WERI-Rb-1 (cell line): ENCODE measurements at regions not wholly inside any gene's neighbourhood (a gene's known extent, or its start where the extent isn't known, plus 50 kb on each side); places are given as distances from the start of the nearest gene placed in this dataset.

Experiments
- DNase-seq: peaks from one replicate; pipeline ENCODE4 v3.0.0-alpha.2; 2020
- H3K27ac ChIP-seq: fragments of 250-450 bp; sonication (Bioruptor Pico); 2 replicates; pipeline ENCODE4 v1.5.1; 2020; ENCODE audit warnings: mild to moderate bottlenecking, moderate library complexity
- H3K27me3 ChIP-seq: fragments of 250-450 bp; sonication (Bioruptor Pico); 2 replicates; pipeline ENCODE4 v1.5.1; 2021; ENCODE audit warnings: mild to moderate bottlenecking, low read depth, moderate library complexity; ENCODE audit not compliant: insufficient read depth, severe bottlenecking
- H3K36me3 ChIP-seq: fragments of 250-450 bp; sonication (Bioruptor Pico); 2 replicates; pipeline ENCODE4 v1.5.1; 2020; ENCODE audit warnings: mild to moderate bottlenecking, moderate library complexity
- H3K4me3 ChIP-seq: 2 replicates; pipeline ENCODE4 v1.5.1; 2011; ENCODE audit warnings: low read depth, mild to moderate bottlenecking, control low read depth, low read length
- H3K9me3 ChIP-seq: fragments of 250-450 bp; sonication (Bioruptor Pico); 2 replicates; pipeline ENCODE4 v1.5.1; 2021; ENCODE audit warnings: mild to moderate bottlenecking, moderate library complexity; ENCODE audit not compliant: severe bottlenecking
- CTCF ChIP-seq: IDR thresholded peaks from 2 replicates; pipeline ENCODE4 v1.5.1; 2011; ENCODE audit warnings: low read depth, mild to moderate bottlenecking, control low read depth, inconsistent platforms, low read length

- Histone ChIP-seq H3K36me3 (no peaks in the 10 kb centered on the region), H3K4me3 (no peak overlapping the region), H3K9me3 (no peaks in the 10 kb centered on the region), H3K27ac (no peak overlapping the region), H3K27me3 (no peaks in the 10 kb centered on the region)
- no peak for DNase-seq
- no peak for TF ChIP-seq CTCF
These were observed 1560.6 kb downstream of the STIM2 start for GRCh38 chr4:28421221-28421620.

- Histone ChIP-seq H3K27ac (no peak overlapping the region), H3K36me3 (no peaks in the 10 kb centered on the region), H3K4me3 (no peak overlapping the region), H3K9me3 (no peaks in the 10 kb centered on the region), H3K27me3 (no peaks in the 10 kb centered on the region)
- TF ChIP-seq CTCF, result no peak
- no peak for DNase-seq
These were observed 1565.6 kb downstream of the STIM2 start for GRCh38 chr4:28426251-28426650.

- no peak for DNase-seq
- Histone ChIP-seq H3K27me3 (no peaks in the 10 kb centered on the region), H3K36me3 (no peaks in the 10 kb centered on the region), H3K9me3 (no peaks in the 10 kb centered on the region), H3K27ac (no peak overlapping the region), H3K4me3 (no peak overlapping the region)
- no peak for TF ChIP-seq CTCF
These were observed 1566.9 kb downstream of the STIM2 start for GRCh38 chr4:28427306-28428085.

- Histone ChIP-seq H3K9me3 (no peaks in the 10 kb centered on the region), H3K27me3 (no peaks in the 10 kb centered on the region), H3K4me3 (no peak overlapping the region), H3K27ac (no peak overlapping the region), H3K36me3 (no peaks in the 10 kb centered on the region)
- TF ChIP-seq CTCF, result no peak
- DNase-seq, result no peak
These were observed 1571.8 kb downstream of the STIM2 start for GRCh38 chr4:28432348-28433025.

- no peak for TF ChIP-seq CTCF
- no peak for DNase-seq
- Histone ChIP-seq H3K27me3 (no peaks in the 10 kb centered on the region), H3K36me3 (no peaks in the 10 kb centered on the region), H3K27ac (no peak overlapping the region), H3K4me3 (no peak overlapping the region), H3K9me3 (no peaks in the 10 kb centered on the region)
These were observed 1574.7 kb downstream of the STIM2 start for GRCh38 chr4:28435314-28435713.
